GM21737 (cell line): ENCODE measurements at regions not wholly inside any gene's neighbourhood (a gene's known extent, or its start where the extent isn't known, plus 50 kb on each side); places are given as distances from the start of the nearest gene placed in this dataset.

Experiments
- ATAC-seq: cut with Tn5 transposase; IDR thresholded peaks from one replicate; pipeline ENCODE4 v1.9.1; 2021; ENCODE audit warnings: mild to moderate bottlenecking, moderate library complexity; ENCODE audit not compliant: unreplicated experiment

DNA sequence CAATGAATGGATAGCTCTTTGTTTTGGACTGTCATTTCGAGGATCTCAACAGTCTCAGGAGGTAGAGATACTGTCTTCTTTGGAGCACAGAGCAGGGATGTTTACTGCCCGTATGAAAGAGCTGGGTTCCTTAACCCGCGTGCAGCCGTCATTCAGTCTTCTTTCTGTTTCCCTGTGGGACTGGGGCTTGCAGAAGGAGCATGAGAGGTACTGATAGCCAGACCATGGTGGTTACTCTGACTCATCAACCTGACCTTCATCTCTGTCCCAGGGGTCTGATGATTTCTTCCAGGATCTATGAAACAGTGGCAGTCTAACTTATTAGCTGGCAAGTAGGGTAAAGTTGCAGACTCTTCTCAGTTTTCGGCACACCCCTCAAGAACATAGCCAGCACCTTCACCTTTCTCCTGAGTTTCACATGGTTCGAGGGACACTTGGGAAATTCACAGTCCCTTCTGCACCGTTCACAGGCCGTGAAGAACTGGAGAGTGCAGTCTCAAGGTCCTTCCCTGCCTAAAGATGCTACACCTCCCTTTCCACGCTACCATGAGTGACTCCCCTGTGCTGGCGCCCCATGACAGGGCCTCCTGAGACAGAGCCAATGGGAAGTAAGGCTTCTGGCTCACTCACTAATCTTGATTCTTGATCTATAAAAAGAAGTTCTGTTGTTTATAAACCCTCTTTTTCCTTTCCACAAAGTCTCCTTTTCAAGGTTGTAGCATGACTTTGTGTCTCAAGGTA, 226.2 kb downstream of the MC4R start:
- peak; percentile 79 for ATAC-seq

DNA sequence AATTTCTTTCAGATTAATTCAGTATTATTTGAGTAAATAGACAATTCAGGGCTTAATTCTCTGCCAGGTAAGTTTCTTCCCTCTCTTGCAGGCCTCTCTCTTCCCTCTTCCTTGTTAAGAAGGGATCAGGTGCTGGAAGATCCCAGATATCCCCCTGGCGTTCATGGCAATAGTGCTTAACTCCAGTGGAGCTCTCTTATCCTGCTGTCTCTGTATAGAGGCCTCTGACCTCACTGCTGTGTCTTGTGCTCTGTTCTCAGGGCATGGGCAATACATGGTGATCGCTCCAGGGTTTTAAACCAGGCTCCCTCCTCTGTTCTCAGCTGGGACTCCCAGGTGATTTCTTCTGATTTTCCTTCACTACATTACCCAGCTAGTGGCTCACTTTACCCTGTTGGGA, 226.8 kb downstream of the MC4R start:
- ATAC-seq, result peak; percentile 18

DNA sequence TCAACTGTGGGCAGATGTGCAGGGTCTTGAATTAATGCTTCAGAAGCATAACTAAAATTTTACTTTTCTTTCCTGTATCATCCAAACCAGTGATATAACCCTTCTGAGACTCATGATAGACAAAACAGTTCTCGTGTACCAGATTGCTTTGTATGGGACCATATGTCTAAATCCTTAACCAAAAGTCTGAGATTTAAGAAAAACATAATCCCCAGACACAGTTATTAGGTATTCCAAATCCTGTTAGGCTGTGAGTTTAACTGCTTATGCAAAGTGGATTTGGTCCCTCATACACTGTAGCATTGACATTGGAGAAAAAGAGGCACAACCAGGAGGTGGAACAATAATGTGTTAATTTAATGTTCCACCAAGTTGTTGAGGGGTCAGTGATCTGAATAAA, 235.0 kb downstream of the PMAIP1 start:
- no peak for ATAC-seq

DNA sequence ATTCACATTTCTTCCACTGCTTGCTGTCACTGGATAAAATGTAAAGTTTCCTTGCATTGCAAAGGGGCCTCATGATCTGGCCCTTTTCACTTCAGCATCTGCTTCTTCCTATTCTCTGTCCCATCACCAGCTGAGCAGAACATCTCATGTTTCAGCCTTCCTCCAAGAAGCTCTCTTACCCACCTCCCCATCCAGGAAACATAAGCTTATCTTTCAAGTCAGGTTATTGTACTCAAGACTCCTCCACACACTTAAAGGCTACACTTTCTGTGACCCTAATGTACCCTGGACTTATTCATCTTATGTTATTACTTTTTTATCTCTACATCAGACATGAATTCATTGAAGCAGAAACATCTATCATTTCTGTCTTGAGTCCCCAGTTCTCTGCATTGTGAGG, 230.5 kb downstream of the PMAIP1 start:
- no peak for ATAC-seq

DNA sequence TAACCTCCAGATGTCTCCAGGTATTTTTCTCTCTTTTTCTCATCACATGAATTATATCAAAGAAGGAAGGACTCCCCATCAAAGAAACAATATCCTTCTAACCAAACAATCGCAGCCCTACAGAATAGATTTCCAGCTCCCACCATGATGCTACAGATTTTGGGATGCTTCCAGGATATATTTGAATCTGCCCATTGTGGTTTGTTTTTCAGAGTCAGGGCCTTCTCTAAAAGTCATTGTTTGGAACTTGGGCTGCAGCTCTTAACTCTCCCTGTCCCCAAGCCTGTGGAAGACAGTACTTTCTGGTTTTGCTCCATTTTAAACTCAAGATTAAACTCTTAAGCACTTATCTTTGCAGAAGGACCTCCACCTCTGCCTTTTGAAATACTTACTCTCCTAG, 223.2 kb downstream of the PMAIP1 start:
- no peak for ATAC-seq

DNA sequence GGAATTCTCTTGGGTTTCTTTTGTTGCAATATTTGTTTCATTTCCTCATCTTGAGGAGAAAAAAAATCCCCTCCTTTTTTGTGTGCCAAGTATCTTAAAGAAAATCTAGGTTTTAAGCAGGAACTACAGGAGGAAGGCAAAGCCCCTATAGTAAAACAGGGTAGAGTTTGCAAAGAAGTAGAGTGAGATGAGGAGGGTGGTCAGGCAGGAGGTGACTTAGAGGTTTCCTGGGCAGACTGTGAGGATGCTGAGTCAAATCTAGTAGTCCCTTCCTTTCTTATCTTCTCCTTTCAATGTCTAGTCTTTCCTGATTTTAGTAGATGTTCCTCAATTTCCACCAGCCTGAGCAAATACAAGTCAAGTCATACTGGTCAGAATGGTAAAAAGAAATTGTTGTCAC, 222.5 kb downstream of the PMAIP1 start:
- no peak for ATAC-seq

DNA sequence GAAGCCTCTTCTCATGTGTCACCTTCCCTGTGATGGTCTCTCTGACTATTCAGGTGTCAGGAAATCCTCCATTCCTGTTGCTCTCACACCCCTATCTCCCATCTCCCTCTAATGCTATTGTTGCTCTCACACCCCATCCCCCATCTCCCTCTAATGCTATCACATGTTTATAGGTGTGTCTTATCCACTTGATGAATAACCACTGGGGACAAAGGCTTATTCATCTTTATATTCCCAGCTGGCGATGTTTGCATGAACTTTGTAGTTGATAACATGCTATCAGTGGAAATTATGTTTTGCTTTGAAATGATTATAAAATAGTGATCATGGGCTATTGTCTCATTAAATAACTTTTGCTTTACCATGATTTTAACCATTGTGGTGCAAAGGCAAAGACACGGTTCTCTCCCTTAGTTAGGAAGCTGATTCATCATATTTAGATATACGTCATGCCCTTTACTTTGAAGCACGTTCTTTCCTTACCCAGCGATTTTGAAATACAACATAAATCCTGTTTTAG, 220.5 kb downstream of the PMAIP1 start:
- no peak for ATAC-seq

DNA sequence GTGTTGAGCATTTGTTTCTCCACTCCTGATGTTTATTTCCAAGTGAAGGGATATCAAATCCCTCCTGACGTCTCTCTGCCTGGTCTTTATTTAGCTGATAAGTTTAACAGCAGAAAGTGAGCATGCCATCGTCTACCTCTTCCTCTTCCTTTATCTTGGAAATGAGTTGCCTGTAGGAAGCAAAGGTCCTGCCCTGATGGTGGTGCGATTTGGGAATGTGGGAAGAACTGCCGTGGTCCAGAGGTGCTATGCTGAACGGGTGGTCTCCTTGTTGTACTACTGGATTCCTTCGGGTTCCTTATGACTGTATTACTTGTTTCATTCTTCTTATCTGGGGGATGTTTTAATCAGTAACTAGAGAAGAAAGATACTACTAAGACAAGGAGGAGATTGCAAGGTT, 217.5 kb downstream of the PMAIP1 start:
- ATAC-seq, result no peak

DNA sequence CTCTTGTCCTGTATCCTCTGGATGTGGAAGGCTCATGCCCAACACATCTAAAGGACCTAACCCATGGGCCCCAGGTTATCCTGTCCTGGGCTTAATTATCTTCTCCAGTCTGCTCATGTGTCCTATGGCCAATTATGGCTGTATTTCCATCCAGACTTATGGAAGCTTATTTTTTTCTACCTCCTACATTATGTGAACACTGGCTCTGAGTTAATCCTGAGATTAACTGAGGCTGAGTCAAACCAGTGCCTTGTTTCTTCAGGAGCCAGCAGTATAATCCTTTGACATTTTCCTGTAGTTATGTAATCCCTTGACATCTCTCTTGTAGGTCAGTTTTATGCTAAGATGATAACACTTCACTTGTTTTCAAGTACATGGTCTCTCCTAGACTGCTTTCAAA, 213.6 kb downstream of the PMAIP1 start:
- no peak for ATAC-seq

DNA sequence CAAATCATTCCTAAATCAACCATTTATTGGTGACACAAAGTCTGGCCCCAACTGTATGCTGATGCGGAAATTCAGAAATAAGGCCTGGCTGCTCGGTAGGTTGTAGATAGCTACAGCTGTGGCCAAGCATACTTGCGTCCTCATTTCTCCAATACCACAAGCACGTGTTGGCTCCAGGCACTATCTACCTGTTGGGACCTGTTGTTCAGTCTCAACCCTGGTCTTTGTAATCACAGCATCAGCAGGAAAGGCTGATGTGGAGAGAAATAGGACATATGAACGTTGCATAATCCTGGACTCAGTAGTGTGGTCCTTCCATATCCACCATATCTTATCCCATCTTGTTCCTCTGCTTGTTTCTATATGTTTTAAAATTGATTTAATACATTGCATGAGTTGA, 212.6 kb downstream of the PMAIP1 start:
- ATAC-seq, result no peak

DNA sequence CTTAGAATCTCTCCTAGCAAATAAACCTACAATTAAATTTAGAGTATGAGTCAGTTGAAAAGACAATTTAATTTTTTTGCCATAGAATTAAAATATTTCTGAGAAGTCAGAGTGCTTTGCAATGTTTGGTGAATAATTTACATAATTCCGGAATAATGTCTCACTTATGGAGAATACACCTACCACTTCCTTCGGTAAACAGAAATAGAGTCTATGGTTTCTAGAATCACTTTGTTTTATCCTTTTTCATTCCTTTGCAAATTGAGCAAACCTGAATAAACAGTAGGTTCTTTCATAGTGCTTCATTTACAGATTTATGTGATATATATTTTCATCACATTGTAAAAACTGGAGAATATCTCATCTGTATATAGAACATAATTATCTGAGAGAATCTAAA, 211.7 kb downstream of the PMAIP1 start:
- no peak for ATAC-seq

DNA sequence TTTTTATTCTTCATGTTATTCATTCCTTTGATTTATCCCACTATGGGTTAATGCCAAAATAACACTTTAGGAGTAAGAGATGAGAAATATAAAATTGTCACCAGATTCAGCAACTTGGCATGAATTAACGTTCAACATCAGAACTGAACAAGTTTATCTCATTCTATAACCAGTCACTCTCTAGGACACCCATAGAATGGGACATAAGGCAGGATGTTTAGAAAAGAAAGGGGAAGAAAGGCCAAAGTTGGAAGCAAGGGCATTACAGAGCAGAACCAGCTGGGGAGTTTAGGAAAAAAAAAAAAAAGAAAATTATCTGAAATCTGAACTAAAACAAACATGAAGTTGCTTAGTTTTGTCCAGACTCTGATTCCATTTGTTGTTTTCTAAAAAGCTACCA, 211.0 kb downstream of the PMAIP1 start:
- no peak for ATAC-seq

DNA sequence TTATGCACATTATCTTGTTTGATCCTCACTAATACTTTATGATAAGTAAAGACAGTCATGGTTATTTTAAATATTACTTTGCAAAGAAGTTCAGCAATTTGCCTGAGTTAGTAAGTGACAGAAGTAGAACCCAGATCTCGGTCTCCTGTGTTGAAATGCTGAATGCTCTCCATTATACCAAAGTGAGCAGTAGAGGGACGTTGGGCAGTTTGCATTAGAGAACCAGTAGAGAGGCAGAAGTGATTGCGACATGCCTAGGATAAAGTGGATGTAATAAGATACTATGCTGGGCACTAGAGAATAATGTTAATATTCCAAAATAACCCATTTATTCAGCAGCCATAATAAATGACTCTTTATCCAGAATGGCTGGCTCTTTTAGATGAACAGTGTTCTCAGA, 201.0 kb downstream of the PMAIP1 start:
- ATAC-seq, result no peak

DNA sequence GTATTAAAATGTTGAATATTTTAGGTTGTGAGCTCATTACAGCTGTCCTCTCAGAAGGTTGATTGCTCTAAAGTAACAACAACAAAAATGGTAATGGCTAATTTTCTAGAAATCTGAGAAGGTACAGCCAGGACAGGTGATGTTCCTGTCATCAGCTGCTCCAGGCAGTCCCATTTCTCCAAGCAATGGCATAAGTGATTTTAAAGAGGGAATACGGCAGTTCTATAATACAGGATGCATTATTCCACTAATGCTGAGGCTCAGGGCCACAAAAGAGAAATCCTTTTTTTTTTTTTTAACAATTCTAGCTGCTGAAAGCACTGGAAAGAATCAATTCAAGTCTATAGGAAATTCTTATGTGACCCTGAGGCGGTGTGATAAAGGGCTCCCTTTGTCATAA, 199.9 kb downstream of the PMAIP1 start:
- no peak for ATAC-seq

DNA sequence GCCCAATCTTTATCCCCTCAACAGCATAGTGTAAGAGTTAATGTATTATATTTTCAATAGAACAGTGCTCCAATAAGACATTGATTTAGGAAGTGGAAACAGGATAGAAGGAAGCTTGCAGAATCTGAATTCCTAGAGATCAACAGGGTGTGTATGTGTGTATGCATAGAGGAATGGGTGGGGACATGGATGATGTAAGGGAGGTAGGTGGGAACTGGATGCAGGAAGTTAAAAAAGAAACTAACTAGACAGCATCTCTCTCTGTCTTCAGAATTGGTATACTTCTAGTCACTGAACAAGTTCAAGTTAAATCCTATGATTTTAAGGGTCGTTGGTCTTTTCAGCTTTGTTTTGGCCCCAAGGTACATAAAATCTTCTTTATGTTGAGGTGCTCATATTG, 196.6 kb downstream of the PMAIP1 start:
- ATAC-seq, result no peak

DNA sequence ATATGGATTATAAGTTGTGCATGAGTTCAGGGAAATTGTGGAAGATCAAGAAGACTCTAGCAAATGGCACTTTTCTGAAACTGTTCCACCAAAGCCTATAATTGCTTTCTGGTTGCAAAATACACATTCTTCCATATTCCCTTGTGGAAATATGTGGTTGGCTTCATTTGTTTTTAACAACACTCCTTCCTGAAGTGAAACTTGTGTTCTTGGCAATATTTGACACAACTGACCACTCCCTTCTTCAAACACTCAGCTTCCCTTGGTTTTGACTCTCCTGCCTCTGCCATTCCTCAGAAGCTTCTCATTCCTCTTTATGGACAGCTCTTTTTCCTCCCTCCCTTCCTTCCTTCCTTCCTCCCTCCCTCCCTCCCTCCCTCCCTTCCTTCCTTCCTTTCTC, 192.3 kb downstream of the PMAIP1 start:
- no peak for ATAC-seq

DNA sequence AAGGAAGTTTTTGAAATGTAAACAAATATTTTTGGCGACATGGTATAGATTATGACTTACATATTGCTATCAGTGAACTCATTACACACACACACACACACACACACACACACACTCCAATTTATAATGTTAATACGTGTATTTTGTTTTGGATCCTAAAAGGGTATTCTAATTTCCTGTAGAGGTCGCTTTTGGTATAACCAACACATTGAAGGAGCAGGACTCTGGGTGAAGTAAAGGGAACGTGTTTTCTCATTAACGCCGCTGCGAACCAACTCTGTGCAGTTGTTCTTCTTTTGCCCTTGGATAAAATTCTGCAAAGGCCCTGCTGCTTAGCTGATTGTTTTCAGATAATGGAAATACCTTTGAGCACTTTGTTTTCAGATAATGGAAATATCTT, 190.4 kb downstream of the PMAIP1 start:
- no peak for ATAC-seq

DNA sequence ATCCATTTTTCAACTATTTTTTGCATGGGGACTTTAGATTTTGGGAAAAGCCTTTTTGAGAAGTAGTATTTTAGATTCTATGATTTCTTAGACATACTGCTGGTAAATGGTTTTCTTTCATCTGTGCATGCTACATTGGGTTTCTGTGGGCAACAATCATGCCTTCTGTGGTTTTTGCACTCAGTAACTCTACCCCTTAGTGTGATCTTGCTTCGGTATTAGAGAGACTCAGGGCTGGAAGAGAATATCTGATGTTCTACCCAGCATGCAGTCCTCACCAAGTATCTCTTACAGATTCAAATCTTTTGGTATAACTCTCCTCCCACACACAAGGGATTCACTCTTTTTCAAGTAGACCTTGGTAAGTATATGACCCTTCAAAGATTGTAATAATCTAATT, 183.0 kb downstream of the PMAIP1 start:
- ATAC-seq, result no peak

DNA sequence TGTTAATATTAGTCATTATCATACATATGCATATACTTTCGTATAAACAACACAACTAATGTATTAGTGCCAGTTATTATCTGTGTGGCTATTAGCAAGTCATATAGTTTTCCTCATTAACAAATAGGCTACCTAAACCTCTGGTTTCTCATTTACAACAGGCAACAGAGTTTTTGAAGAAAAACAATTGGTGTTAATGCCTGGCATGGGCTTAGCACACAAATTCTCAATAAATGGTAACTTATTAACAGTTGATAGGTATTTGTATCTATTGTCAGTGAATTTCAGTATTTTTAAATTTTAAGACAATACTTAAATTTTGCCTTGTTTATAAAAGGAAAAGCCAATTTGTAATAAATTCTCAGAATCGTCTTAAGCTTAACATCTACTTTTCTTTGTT, 182.5 kb downstream of the PMAIP1 start:
- ATAC-seq, result no peak

DNA sequence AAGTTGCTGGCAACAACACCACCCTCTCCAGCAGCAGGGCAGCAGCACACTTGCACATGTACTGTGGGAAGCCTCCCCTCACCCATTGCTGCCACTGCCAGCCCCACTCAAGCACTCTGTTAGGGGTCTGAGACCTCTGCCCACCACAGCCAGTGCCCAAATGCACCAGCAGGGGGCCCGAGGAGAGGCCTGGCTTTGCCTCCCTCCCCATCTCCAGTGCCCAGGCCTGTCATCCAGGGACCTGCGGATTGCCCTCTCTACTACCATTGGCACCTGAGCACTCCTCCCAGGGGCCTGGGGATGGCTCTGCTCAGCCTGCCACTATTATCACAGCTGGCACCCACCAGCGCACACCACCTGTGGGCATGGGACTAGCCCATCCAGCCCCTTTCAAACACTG, 175.7 kb downstream of the PMAIP1 start:
- no peak for ATAC-seq

DNA sequence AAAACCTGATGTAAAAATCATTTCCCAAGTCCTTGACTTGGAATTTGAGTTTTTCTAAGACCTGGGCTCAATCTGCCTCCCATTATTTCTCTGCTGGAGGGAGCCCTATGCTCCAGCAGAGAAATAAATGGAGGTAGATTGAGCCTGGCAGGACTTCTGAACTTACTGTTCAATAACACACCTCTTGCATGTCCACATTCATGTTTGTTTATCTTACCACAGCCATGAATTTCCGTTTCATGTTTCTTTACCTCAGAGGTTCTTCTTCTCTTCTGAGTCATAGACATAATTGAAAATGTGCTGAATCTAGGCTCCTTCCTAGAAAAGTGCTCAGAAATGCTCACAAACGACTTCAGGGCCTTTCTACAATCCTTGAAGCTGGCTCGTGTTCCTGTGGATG, 170.8 kb downstream of the PMAIP1 start:
- no peak for ATAC-seq

DNA sequence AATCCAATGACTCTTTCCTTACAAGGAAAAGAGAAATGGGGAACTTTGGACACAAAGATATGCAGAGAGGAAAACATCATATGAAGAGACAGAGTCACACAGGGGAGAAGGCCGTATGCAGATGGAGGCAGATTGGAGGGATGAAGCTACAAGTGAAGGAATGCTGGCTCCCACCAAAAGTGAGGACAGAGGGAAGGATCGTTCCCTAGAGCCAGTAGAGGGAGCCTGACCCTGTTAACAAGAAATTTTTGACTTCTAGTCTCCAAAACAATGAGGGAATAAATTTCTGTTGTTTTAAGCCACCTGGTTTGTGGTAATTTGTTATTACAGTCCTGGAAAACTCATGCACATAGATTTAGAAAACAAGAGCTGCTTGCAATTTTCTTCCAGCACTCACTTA, 169.3 kb downstream of the PMAIP1 start:
- ATAC-seq, result no peak
